ACC112 (cell line): ENCODE measurements at regions not wholly inside any gene's neighbourhood (a gene's known extent, or its start where the extent isn't known, plus 50 kb on each side); places are given as distances from the start of the nearest gene placed in this dataset.

Experiments
- H2AFZ ChIP-seq: fragments of 200-600 bp; sonication (generic); one replicate; pipeline ENCODE4 v1.6.0; 2017; ENCODE audit warnings: antibody characterized with exemption, low read length; ENCODE audit not compliant: unreplicated experiment
- H3K27ac ChIP-seq: fragments of 200-600 bp; sonication (generic); 2 replicates; pipeline ENCODE4 v1.5.1; 2014; ENCODE audit warnings: low read depth, mild to moderate bottlenecking, antibody characterized with exemption, low read length, moderate library complexity
- H3K27me3 ChIP-seq: fragments of 200-600 bp; sonication (generic); 2 replicates; pipeline ENCODE4 v1.6.1; 2014; ENCODE audit warnings: mild to moderate bottlenecking, antibody characterized with exemption, low read length, moderate library complexity, mixed read lengths; ENCODE audit not compliant: insufficient read depth
- H3K36me3 ChIP-seq: fragments of 200-600 bp; sonication (generic); 2 replicates; pipeline ENCODE4 v1.6.1; 2016; ENCODE audit warnings: mild to moderate bottlenecking, antibody characterized with exemption, low read length, moderate library complexity, mixed read lengths; ENCODE audit not compliant: insufficient read depth
- H3K4me1 ChIP-seq: fragments of 200-600 bp; sonication (generic); one replicate; pipeline ENCODE4 v1.6.1; 2016; ENCODE audit warnings: low read length, mixed read lengths; ENCODE audit not compliant: insufficient read depth, unreplicated experiment, control insufficient read depth
- H3K4me3 ChIP-seq: fragments of 200-600 bp; sonication (generic); 2 replicates; pipeline ENCODE4 v1.5.1; 2014; ENCODE audit warnings: mild to moderate bottlenecking, low read depth, low read length
- H3K79me2 ChIP-seq: fragments of 200-600 bp; sonication (generic); one replicate; pipeline ENCODE4 v1.6.0; 2016; ENCODE audit warnings: low read length; ENCODE audit not compliant: control insufficient read depth, unreplicated experiment, insufficient read depth

GRCh38 chr1:36721261-36721660 lies 238.5 kb upstream of the CSF3R start:
- Histone ChIP-seq H2AFZ (no peak overlapping the region), H3K27ac (no peak overlapping the region), H3K4me1 (no peaks in the 10 kb centered on the region), H3K27me3 (no peaks in the 10 kb centered on the region), H3K79me2 (no peaks in the 10 kb centered on the region), H3K36me3 (no peaks in the 10 kb centered on the region), H3K4me3 (no peak overlapping the region)

- H2AFZ ChIP-seq, result no peak overlapping the region
- no peaks in the 10 kb centered on the region for H3K4me1 ChIP-seq
- H3K27ac ChIP-seq, result no peak overlapping the region
- H3K4me3 ChIP-seq, result no peak overlapping the region
- no peaks in the 10 kb centered on the region for H3K36me3 ChIP-seq
- H3K27me3 ChIP-seq, result peaks cover 4% of the 10 kb centered on the region; the same call in 1 of the 2 replicates
- no peaks in the 10 kb centered on the region for H3K79me2 ChIP-seq
Measured at GRCh38 chr1:36717431-36717830, 234.7 kb upstream of the CSF3R start.

- Histone ChIP-seq H2AFZ (no peak overlapping the region), H3K4me1 (no peaks in the 10 kb centered on the region), H3K79me2 (no peaks in the 10 kb centered on the region), H3K27me3 (peaks cover 17% of the 10 kb centered on the region), H3K27ac (no peak overlapping the region), H3K36me3 (no peaks in the 10 kb centered on the region), H3K4me3 (no peak overlapping the region)
Measured at GRCh38 chr1:36715797-36716196, 233.1 kb upstream of the CSF3R start.

- no peaks in the 10 kb centered on the region for H3K79me2 ChIP-seq
- no peak overlapping the region for H2AFZ ChIP-seq
- H3K4me1 ChIP-seq, result no peaks in the 10 kb centered on the region
- no peaks in the 10 kb centered on the region for H3K36me3 ChIP-seq
- H3K27me3 ChIP-seq, result peaks cover 32% of the 10 kb centered on the region
- no peak overlapping the region for H3K4me3 ChIP-seq
- H3K27ac ChIP-seq, result no peak overlapping the region
Measured at GRCh38 chr1:36714301-36714700, 231.6 kb upstream of the CSF3R start.

GRCh38 chr1:36711480-36711879 lies 228.8 kb upstream of the CSF3R start:
- Histone ChIP-seq H3K27ac (no peak overlapping the region), H2AFZ (no peak overlapping the region), H3K27me3 (peaks cover 44% of the 10 kb centered on the region), H3K4me1 (no peaks in the 10 kb centered on the region), H3K79me2 (no peaks in the 10 kb centered on the region), H3K36me3 (no peaks in the 10 kb centered on the region), H3K4me3 (no peak overlapping the region)

GRCh38 chr1:36710951-36711350 lies 228.2 kb upstream of the CSF3R start:
- H2AFZ ChIP-seq, result no peak overlapping the region
- no peak overlapping the region for H3K4me3 ChIP-seq
- no peaks in the 10 kb centered on the region for H3K79me2 ChIP-seq
- H3K36me3 ChIP-seq, result no peaks in the 10 kb centered on the region
- peaks cover 44% of the 10 kb centered on the region for H3K27me3 ChIP-seq
- no peaks in the 10 kb centered on the region for H3K4me1 ChIP-seq
- H3K27ac ChIP-seq, result no peak overlapping the region

GRCh38 chr1:36709869-36710481 lies 227.3 kb upstream of the CSF3R start:
- Histone ChIP-seq H3K4me1 (no peaks in the 10 kb centered on the region), H3K79me2 (no peaks in the 10 kb centered on the region), H2AFZ (no peak overlapping the region), H3K4me3 (no peak overlapping the region), H3K27me3 (peaks cover 44% of the 10 kb centered on the region), H3K36me3 (no peaks in the 10 kb centered on the region), H3K27ac (no peak overlapping the region)

- Histone ChIP-seq H3K27ac (no peak overlapping the region), H3K36me3 (no peaks in the 10 kb centered on the region), H3K4me3 (no peak overlapping the region), H3K79me2 (no peaks in the 10 kb centered on the region), H3K27me3 (peaks cover 44% of the 10 kb centered on the region), H2AFZ (no peak overlapping the region), H3K4me1 (no peaks in the 10 kb centered on the region)
Measured at GRCh38 chr1:36708587-36708986, 225.9 kb upstream of the CSF3R start.

GRCh38 chr1:36707221-36707620 lies 224.5 kb upstream of the CSF3R start:
- Histone ChIP-seq H3K27me3 (peaks cover 45% of the 10 kb centered on the region), H3K4me1 (no peaks in the 10 kb centered on the region), H3K4me3 (no peak overlapping the region), H2AFZ (no peak overlapping the region), H3K27ac (no peak overlapping the region), H3K79me2 (no peaks in the 10 kb centered on the region), H3K36me3 (no peaks in the 10 kb centered on the region)

- Histone ChIP-seq H3K27me3 (peaks cover 38% of the 10 kb centered on the region), H3K4me3 (no peak overlapping the region), H2AFZ (no peak overlapping the region), H3K79me2 (no peaks in the 10 kb centered on the region), H3K36me3 (no peaks in the 10 kb centered on the region), H3K4me1 (no peaks in the 10 kb centered on the region), H3K27ac (no peak overlapping the region)
Measured at GRCh38 chr1:36706416-36706815, 223.7 kb upstream of the CSF3R start.

GRCh38 chr1:36705629-36706028 lies 222.9 kb upstream of the CSF3R start:
- no peaks in the 10 kb centered on the region for H3K79me2 ChIP-seq

More at GRCh38 chr1:36705629-36706028, 222.9 kb upstream of the CSF3R start:
- H3K4me3 ChIP-seq, result no peak overlapping the region
- no peak overlapping the region for H2AFZ ChIP-seq
- H3K27ac ChIP-seq, result no peak overlapping the region
- H3K4me1 ChIP-seq, result no peaks in the 10 kb centered on the region
- H3K36me3 ChIP-seq, result no peaks in the 10 kb centered on the region
- H3K27me3 ChIP-seq, result peaks cover 34% of the 10 kb centered on the region
